Mucosa of descending colon (tissue), 3 donors: ENCODE measurements at regions not wholly inside any gene's neighbourhood (a gene's known extent, or its start where the extent isn't known, plus 50 kb on each side); places are given as distances from the start of the nearest gene placed in this dataset.

ENCODE experiments used
- ATAC-seq: fragments of 200-7000 bp; cut with Tn5 transposase; one replicate; pipeline ENCODE4 v1.9.1; 2020; ENCODE audit warnings: mild to moderate bottlenecking, moderate library complexity
- DNase-seq, 3 donors: peaks; one replicate each; pipeline ENCODE4 v3.0.0-alpha.2; 2020
- H3K36me3 ChIP-seq: fragments of 200-600 bp; one replicate; pipeline ENCODE4 v1.8.0; 2021; ENCODE audit warnings: low read depth, mild to moderate bottlenecking
- H3K4me1 ChIP-seq: fragments of 200-600 bp; one replicate; pipeline ENCODE4 v1.8.0; 2021; ENCODE audit warnings: low read depth, mild to moderate bottlenecking
- H3K4me3 ChIP-seq: fragments of 200-600 bp; one replicate; pipeline ENCODE4 v1.8.0; 2021; ENCODE audit warnings: mild to moderate bottlenecking
- H3K9me3 ChIP-seq: fragments of 200-600 bp; one replicate; pipeline ENCODE4 v1.8.0; 2021; ENCODE audit warnings: mild to moderate bottlenecking
- intact Hi-C, 2 donors: fragments of 100-400 bp; cut with DNase I in 1 of 2; cut with micrococcal nuclease in 1 of 2; formaldehyde crosslinking; loops; one replicate each; pipeline versions ENCODE4 v1.11.0 to v1.11.1; 2022; cut with DNase I, micrococcal nuclease
- TF ChIP-seq, protein P1 (sequence below): fragments of 200-600 bp; IDR thresholded peaks from one replicate; pipeline ENCODE4 v1.8.0; 2022; ENCODE audit warnings: antibody characterized with exemption, mild to moderate bottlenecking
- donor health status: DM: no; HTN: no; CAD: no; lungs with moderate emphysema.
- donor health status: DM: no; HTN: no; CAD: no.
- donor health status: DM: no; HTN: yes; CAD: no.

DNA sequence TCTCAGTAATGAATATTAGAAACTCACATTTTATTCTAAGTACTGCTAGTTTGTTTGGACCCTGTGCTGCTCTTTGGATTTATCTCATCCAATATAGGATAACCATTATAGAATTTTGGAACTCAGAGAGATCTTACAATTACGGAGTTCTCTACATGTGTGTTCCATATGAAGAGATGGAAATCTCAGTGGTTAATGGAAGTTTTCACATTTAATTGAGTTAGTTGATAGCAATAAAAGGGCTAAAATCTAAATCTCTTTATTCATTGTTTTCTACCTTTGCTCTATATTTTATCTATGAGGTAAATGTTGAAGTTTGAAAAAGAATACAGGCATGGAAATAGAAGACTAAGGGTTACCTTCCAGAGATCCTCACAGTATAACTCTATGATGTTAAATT, 558.0 kb upstream of the KIF2B start:
- intact Hi-C loops: no loop called here

DNA sequence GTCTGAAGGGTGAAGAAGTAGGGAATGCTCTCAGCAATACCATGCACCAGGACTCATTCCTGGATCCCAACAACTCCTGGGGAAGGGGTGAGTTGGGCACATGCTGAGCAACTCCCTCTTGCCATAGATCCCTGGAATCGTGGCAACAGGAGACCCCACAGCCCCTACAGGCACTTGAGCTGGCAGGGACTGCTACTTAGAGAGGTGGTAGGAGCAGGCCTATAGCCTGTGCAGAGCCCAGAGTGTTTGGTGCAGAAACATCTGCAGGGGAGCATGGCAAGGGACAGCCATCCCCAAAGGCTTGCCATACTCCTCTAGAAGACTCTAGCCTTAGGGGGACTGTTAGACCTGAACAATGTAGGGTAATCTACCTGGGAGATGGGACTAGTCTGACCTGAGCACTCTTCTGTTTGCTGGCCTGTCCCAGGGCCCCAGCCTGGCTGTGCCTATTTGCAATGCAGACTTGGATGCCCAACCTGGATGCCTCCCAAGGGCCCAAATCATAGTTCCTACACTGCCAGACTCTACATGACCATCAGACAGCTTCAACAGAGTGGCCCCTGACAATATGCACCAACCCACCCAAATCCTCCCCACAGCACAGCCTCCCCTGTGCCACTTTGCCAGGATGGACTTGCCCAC, 568.6 kb upstream of the KIF2B start:
- intact Hi-C loops: no loop called here
- no peak overlapping the region for H3K4me3 ChIP-seq
- ATAC-seq (no peak), DNase-seq (no peak)
- H3K4me1 ChIP-seq: no peaks in the 10 kb centered on the region
- H3K9me3 ChIP-seq: peaks cover 8% of the 10 kb centered on the region
- H3K36me3 ChIP-seq: no peaks in the 10 kb centered on the region
- TF ChIP-seq, protein P1, sequence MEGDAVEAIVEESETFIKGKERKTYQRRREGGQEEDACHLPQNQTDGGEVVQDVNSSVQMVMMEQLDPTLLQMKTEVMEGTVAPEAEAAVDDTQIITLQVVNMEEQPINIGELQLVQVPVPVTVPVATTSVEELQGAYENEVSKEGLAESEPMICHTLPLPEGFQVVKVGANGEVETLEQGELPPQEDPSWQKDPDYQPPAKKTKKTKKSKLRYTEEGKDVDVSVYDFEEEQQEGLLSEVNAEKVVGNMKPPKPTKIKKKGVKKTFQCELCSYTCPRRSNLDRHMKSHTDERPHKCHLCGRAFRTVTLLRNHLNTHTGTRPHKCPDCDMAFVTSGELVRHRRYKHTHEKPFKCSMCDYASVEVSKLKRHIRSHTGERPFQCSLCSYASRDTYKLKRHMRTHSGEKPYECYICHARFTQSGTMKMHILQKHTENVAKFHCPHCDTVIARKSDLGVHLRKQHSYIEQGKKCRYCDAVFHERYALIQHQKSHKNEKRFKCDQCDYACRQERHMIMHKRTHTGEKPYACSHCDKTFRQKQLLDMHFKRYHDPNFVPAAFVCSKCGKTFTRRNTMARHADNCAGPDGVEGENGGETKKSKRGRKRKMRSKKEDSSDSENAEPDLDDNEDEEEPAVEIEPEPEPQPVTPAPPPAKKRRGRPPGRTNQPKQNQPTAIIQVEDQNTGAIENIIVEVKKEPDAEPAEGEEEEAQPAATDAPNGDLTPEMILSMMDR: no peak

More for the DNA sequence above, 558.0 kb upstream of the KIF2B start:
- TF ChIP-seq, protein P1: no peak
- Histone ChIP-seq H3K36me3 (no peaks in the 10 kb centered on the region), H3K4me1 (no peaks in the 10 kb centered on the region), H3K9me3 (no peaks in the 10 kb centered on the region), H3K4me3 (no peak overlapping the region)
- ATAC-seq (no peak), DNase-seq (no peak)

DNA sequence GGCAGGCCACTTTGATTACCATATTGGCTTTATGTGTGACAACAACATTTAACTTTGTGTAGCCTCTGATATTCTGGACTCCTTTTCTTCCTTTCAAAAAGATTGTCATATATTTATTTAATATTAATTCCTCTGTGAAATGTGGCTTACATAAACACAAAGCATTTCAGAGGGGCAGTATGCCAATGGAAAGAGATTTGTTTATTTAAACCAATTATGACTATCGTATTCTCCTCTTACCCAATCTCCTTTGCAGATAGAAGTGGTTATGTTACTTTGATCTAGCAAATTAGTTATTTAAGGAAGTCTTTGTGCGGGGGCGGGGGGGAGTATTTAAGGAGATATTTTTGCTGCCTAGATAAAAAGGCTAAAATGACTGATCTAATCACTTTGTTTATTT, 573.7 kb upstream of the KIF2B start:
- no peak overlapping the region for H3K4me3 ChIP-seq
- H3K9me3 ChIP-seq: no peaks in the 10 kb centered on the region
- ATAC-seq: no peak
- TF ChIP-seq, protein P1: no peak
- no peaks in the 10 kb centered on the region for H3K36me3 ChIP-seq
- no peaks in the 10 kb centered on the region for H3K4me1 ChIP-seq
- DNase-seq: no peak
- intact Hi-C loops: no loop called here

DNA sequence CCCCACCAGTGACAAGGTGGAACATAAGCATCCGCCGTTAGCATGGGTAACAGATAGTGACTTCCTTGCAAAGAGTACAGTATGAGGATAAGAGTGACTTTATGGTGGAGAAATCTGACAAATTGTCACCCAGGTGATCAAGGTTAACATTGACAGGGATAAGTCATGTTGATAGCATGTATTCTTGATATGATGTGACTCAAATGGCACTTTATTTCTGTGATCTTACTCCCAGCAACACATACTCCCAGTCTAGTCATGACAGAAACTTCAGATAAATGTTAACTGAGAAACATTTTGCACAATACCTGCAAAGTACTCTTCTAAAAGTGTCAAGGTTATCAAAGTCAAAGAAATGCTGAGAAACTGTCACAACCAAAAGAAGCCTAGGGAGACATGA, 588.6 kb upstream of the KIF2B start:
- H3K4me1 ChIP-seq: no peaks in the 10 kb centered on the region
- H3K4me3 ChIP-seq: no peak overlapping the region
- intact Hi-C loops: no loop called here
- TF ChIP-seq, protein P1: no peak
- H3K9me3 ChIP-seq: peaks cover 3% of the 10 kb centered on the region
- DNase-seq: no peak
- ATAC-seq: no peak
- H3K36me3 ChIP-seq: no peaks in the 10 kb centered on the region

DNA sequence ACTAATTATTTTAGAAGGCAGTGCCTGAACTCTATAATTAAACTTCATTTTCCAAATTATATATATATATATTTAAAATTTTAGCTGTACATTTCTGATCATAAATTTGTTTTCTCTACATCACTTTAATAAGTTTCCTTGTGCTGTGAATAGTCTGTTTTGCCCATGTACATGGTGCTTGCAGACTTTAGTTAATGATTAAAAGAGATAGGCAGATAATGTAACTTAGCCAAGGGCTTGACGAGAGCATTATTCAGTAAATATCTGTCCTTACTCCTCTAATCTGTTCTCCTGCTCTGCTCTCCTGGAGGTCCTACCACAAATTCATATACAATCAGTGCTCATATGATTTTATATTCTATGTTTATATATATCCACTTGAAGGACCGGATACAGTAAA, 595.2 kb upstream of the KIF2B start:
- Histone ChIP-seq H3K4me3 (no peak overlapping the region), H3K36me3 (no peaks in the 10 kb centered on the region), H3K9me3 (no peaks in the 10 kb centered on the region), H3K4me1 (no peaks in the 10 kb centered on the region)
- ATAC-seq (no peak), DNase-seq (no peak)
- TF ChIP-seq, protein P1: no peak
- intact Hi-C loops: no loop called here

DNA sequence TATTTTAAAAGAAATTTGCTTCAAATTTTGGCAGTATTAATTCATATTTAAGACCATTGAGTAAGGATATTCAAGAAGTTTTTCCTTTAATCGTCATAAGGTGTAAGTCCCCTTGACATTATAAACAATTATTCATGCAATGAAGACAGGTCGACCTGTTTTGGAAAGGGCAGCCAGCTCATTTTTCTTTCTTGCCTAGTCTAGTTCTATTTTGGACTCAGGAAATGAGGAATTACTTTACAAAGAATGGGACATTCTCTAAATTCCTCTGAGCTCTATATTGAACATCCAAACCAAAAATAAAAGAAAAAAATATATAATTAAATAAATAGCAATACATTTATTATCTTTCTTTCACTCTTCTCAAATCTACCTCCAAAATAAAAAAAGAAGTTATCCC, 595.6 kb upstream of the KIF2B start:
- Histone ChIP-seq H3K36me3 (no peaks in the 10 kb centered on the region), H3K4me3 (no peak overlapping the region), H3K4me1 (no peaks in the 10 kb centered on the region), H3K9me3 (no peaks in the 10 kb centered on the region)
- ATAC-seq: no peak
- no peak for DNase-seq
- TF ChIP-seq, protein P1: no peak
- intact Hi-C loops: no loop called here
